ENCODE measurements at regions not wholly inside any gene's neighbourhood (a gene's known extent, or its start where the extent isn't known, plus 50 kb on each side); places are given as distances from the start of the nearest gene placed in this dataset.

GRCh38 chr19:28399187-28399586 lies 813.8 kb downstream of the UQCRFS1 start:
- no peak for DNase-seq
- Histone ChIP-seq H3K36me3 (no peaks in the 10 kb centered on the region), H3K27me3 (peaks cover 0 to 37% (median 20%) of the 10 kb centered on the region in 7 donors), H3K4me3 (no peak overlapping the region), H3K27ac (no peak overlapping the region), H3K9me3 (peaks cover 0 to 3% (median 0%) of the 10 kb centered on the region in 11 donors), H3K4me1 (no peaks in the 10 kb centered on the region)
- ATAC-seq: no peak
- intact Hi-C loops (cut with DNase I): no loop called here
- TF ChIP-seq CTCF (IDR thresholded peaks at IDR 0.05): no peak
- WGBS, 2 donors: 73 to 89% methylated on average over 1 of the region's 1 CpG

- Histone ChIP-seq H3K4me3 (no peak overlapping the region), H3K9me3 (peaks cover 0 to 3% (median 0%) of the 10 kb centered on the region in 11 donors), H3K27ac (no peak overlapping the region), H3K4me1 (peaks cover 0 to 6% (median 0%) of the 10 kb centered on the region in 9 donors), H3K36me3 (no peaks in the 10 kb centered on the region), H3K27me3 (peaks cover 0 to 26% (median 12%) of the 10 kb centered on the region in 7 donors)
- 81 to 82% methylated on average over 5 of the region's 5 CpGs for WGBS, 2 donors
- intact Hi-C loops (cut with DNase I): no loop called here
- no peak for ATAC-seq
- no peak for TF ChIP-seq CTCF (IDR thresholded peaks at IDR 0.05)
- DNase-seq: no peak
Observed at GRCh38 chr19:28397800-28398199, 815.2 kb downstream of the UQCRFS1 start.

GRCh38 chr19:28397306-28397705 lies 815.6 kb downstream of the UQCRFS1 start:
- Histone ChIP-seq H3K4me1 (peaks cover 0 to 6% (median 0%) of the 10 kb centered on the region in 9 donors), H3K9me3 (peaks cover 0 to 3% (median 0%) of the 10 kb centered on the region in 11 donors), H3K36me3 (no peaks in the 10 kb centered on the region), H3K4me3 (no peak overlapping the region), H3K27me3 (peaks cover 0 to 22% (median 12%) of the 10 kb centered on the region in 7 donors), H3K27ac (no peak overlapping the region)
- ATAC-seq (no peak), DNase-seq (no peak)
- intact Hi-C loops (cut with DNase I): no loop called here
- WGBS, 2 donors: 70 to 81% methylated on average over 10 of the region's 10 CpGs
- TF ChIP-seq CTCF (IDR thresholded peaks at IDR 0.05): no peak

- Histone ChIP-seq H3K36me3 (no peaks in the 10 kb centered on the region), H3K4me1 (peaks cover 0 to 6% (median 0%) of the 10 kb centered on the region in 9 donors), H3K27me3 (peaks cover 0 to 19% (median 12%) of the 10 kb centered on the region in 7 donors), H3K27ac (no peak overlapping the region), H3K4me3 (no peak overlapping the region), H3K9me3 (peaks cover 0 to 3% (median 0%) of the 10 kb centered on the region in 11 donors)
- no peak for TF ChIP-seq CTCF (IDR thresholded peaks at IDR 0.05)
- 53 to 57% methylated on average over 13 of the region's 13 CpGs for WGBS, 2 donors
- DNase-seq: no peak
- intact Hi-C loops (cut with DNase I): no loop called here
- no peak for ATAC-seq
Observed at GRCh38 chr19:28396287-28396831, 816.6 kb downstream of the UQCRFS1 start.

All from heart right ventricle (tissue), 16 donors.